Anterior cingulate cortex (tissue), 58 donors: ENCODE measurements at regions not wholly inside any gene's neighbourhood (a gene's known extent, or its start where the extent isn't known, plus 50 kb on each side); places are given as distances from the start of the nearest gene placed in this dataset.
"Not testable (repeated sequence)": the region's sequence is repeated elsewhere in the genome, so short reads cannot be mapped to it uniquely, and the experiment has no call there.

Experiments
- DNase-seq, 58 donors: peaks; one replicate each; lab custom pipeline; 2025; lab: John Stamatoyannopoulos, UW

GRCh38 chr12:61137677-61138414 is 1122.4 kb upstream of the USP15 start:
- no peak for DNase-seq

- no peak for DNase-seq
These were observed 1121.8 kb upstream of the USP15 start for GRCh38 chr12:61138415-61138759.

DNA sequence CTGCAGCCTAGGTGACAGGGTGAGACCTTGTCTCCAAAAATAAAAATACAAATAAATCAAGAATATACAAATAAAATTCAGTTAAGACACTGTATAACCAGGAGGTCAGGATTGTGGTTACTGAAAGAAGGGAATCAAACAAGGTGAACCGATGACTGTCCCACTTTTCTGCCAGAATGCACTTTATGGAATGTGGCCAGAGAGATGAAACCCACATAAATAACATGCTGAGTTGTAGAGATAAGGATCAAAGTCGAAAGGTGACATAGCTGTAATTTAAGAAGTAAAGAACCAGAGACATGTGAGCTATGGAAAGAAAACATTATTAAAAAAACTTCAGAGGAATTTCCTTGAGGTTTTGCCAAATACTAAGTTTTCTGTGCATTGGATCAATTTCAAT is 1098.2 kb upstream of the USP15 start:
- DNase-seq: no peak

DNA sequence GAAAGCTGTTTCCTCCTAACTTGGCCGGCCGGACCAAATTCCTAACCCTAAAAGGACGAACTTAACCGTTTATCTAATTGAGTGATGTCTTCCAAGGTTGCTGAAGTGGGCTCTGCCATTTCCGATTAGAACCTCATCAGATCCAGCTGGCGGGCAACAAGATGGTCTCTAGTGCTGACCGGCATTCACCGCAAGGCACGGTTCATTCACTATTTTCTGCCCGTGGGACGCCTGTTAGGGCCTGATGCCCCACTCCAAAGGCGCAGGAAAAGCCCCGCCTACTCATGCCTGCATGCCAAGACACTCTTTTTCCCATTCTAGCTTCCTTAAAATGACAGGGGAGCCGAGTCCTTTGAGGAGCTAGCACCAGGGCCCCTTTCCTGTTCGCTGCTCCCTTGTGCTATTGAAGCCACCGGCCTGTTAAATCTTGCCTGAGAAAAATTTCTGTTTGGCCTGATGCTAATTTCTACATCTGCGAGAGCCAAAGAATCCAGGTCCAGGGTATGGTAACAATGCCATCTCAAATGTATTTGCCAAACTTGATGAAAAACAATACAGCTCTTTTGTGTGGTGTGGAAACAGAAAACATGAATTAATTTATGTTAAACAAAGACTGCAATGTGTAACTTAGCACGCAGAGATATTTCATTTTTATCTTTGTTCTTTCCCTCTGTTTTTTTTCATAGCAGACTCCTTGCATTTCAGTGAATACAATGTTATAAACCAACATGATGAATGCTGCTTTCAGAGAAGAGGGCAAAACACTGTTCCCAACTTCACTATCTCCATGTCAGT is 1071.2 kb upstream of the USP15 start:
- DNase-seq: peak in 17 of 58 donors; percentile 1 to 47 (median 12)

- no peak for DNase-seq
These were observed 1046.6 kb upstream of the USP15 start for GRCh38 chr12:61213646-61214045.

DNA sequence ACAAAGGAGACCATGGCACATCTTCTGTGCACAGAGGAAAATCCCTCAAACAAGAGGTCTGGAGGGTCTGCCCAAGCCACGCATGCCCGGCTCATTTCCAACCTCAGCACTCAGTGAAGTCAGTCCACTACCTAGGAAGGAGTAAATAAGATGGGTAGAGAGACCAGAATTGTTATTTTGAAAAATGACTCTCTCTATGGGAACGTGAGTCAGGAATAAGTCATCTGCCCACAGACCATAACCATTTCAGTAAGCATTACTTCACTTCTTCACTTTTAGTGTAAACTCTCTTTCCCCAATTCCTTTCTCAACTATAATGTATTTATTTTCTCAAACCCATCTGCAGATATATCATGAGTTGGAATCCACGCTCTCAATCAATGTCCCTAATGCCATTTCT is 1039.9 kb upstream of the USP15 start:
- no peak for DNase-seq

GRCh38 chr12:61232040-61232439 is 1028.2 kb upstream of the USP15 start:
- DNase-seq: no peak

- no peak for DNase-seq
These were observed 1009.9 kb upstream of the USP15 start for GRCh38 chr12:61250303-61250702.

- no peak for DNase-seq
These were observed 1009.1 kb upstream of the USP15 start for GRCh38 chr12:61251076-61251475.

DNA sequence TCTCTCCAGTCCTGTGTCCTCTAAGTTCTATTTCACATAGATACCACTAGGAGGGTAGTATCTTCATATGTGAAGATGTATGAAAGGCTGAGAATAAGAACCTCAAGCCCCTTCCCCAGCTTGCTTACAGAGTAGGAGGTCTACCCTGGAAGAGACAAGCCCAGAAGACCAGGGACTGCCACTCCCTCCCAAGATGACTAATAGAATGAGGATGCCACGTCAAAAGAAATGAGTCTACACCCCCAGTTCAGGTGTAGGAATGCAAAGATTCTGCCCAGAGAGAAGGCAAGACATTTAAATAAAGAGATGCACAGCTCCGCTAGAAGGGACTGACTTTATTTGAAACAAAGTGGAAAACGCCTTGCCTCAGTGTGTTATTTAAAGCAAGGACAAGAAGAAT is 1006.0 kb upstream of the USP15 start:
- no peak for DNase-seq

- DNase-seq: not testable (repeated sequence)
These were observed 995.9 kb upstream of the USP15 start for GRCh38 chr12:61264294-61264693.

GRCh38 chr12:61267474-61267873 is 992.7 kb upstream of the USP15 start:
- no peak for DNase-seq

- DNase-seq: no peak
These were observed 987.8 kb upstream of the USP15 start for GRCh38 chr12:61272441-61272840.

- no peak for DNase-seq
These were observed 977.2 kb upstream of the USP15 start for GRCh38 chr12:61282790-61283575.

- no peak for DNase-seq
These were observed 969.7 kb upstream of the USP15 start for GRCh38 chr12:61290473-61290872.

DNA sequence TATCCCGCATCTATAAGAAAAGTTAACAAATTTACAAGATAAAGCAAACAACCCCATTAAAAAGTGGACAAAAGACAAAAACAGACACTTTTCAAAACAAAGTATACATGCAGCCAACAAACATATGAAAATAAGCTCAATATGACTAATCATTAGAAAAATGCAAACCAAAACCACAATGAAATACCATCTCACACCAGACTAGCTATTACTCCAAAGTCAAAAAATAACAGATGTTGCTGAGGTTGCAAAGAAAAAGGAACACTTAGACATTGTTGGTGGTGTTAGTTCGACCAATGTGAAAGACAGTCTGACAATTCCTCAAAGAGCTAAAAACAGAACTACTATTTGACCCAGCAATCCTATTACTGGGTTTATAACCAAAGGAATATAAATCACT is 968.6 kb upstream of the USP15 start:
- no peak for DNase-seq

DNA sequence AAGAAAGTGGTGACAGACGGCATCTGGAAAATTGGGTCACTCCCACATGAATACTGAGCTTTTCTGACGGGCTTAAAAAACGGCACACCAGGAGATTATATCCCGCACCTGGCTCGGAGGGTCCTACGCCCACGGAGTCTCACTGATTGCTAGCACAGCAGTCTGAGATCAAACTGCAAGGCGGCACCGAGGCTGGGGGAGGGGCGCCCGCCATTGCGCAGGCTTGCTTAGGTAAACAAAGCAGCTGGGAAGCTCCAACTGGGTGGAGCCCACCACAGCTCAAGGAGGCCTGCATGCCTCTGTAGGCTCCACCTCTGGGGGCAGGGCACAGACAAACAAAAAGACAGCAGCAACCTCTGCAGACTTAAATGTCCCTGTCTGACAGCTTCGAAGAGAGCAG is 966.2 kb upstream of the USP15 start:
- DNase-seq: not testable (repeated sequence)

DNA sequence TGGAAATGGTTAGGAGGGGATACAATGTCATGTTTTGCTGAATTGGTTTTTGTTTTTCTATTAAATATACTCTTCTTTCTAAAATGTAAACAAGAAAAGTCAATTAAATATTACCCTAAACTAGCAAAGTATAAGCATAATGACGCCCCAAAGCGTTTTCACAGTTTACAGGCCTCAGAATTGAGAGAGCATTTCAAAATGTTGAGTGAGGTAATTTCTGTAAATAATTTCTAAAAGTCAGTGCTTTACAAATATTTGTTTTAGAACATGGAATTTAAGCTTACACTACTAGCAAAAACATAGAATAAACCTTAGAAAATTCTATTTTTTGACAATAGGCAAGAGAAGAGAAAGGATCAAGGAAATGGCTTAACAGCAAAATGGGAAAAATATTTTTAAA is 958.4 kb upstream of the USP15 start:
- no peak for DNase-seq

- DNase-seq: no peak
These were observed 957.9 kb upstream of the USP15 start for GRCh38 chr12:61302282-61302681.

DNA sequence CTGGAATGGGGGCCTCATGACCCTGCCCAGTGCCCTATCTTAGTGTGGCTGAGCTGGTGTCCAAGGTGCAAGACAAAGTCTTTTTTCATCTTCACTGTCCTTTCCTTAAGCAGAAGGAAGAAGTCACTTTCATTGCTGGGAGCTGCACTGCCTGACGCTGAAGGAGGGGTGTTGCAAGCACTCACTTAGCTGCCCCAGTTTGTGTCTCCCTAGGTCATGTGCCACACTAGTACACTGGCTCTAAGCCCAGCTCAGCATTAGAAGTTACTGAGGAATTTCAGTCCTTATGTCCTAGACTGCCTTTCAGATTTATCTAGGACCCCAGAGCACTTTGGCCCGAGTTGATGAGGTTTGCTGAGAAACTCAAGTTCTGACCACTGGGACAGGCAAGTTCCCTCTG is 952.0 kb upstream of the USP15 start:
- DNase-seq: no peak

DNA sequence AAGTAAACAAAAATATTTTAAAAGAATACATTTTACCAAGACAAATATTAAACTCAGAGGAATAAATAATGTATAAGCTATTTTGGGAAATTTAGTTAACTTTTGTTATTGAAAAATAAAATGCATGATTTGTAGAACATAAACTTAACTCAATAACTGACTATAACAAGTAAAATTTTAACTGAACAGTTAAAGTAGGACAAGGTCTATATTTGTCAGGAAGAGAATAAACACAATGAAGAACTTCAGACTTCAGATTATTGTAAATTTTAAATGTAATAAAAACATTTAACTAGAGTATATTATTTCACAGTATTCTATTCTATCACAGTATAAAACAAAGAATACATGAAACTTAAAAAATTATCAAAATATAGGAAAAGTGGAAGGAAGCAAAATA is 948.8 kb upstream of the USP15 start:
- DNase-seq: no peak
